ENCODE measurements at regions not wholly inside any gene's neighbourhood (a gene's known extent, or its start where the extent isn't known, plus 50 kb on each side); places are given as distances from the start of the nearest gene placed in this dataset.

GRCh38 chr7:131883769-131884168 is 327.3 kb upstream of the PODXL start:
- H3K27ac ChIP-seq (ENCODE audit: low read depth, low read length): no peak overlapping the region
- H3K27me3 ChIP-seq (ENCODE audit: insufficient read depth, low read length, poor library complexity): no peaks in the 10 kb centered on the region
- no peak overlapping the region for H3K4me3 ChIP-seq (ENCODE audit: low read length)
- no peak for DNase-seq
- H2BK15ac ChIP-seq (replicated peaks; ENCODE audit: low read depth): no peak overlapping the region
- no peak overlapping the region for H3K9ac ChIP-seq (ENCODE audit: low read length)
- H3K23ac ChIP-seq (ENCODE audit: low read length): no peak overlapping the region
- H3K79me2 ChIP-seq (ENCODE audit: control insufficient read depth, insufficient read depth, low read length): no peaks in the 10 kb centered on the region
- no peaks in the 10 kb centered on the region for H3K79me1 ChIP-seq (ENCODE audit: low read length)
- no peaks in the 10 kb centered on the region for H3K4me1 ChIP-seq (ENCODE audit: control insufficient read depth, low read depth, low read length)
- no peak overlapping the region for H3K56ac ChIP-seq (ENCODE audit: low read length)
- H2AK5ac ChIP-seq (ENCODE audit: low read length): no peak overlapping the region
- H2BK120ac ChIP-seq (ENCODE audit: low read depth, low read length): no peak overlapping the region
- no peaks in the 10 kb centered on the region for H3K36me3 ChIP-seq (ENCODE audit: control insufficient read depth, insufficient read depth, low read length)
- H4K5ac ChIP-seq (ENCODE audit: low read length): no peak overlapping the region
- no CpG with 5 or more reads among the region's 2 CpGs for WGBS (ENCODE audit: extremely low coverage, insufficient coverage, low lambda C conversion rate)
- no peak overlapping the region for H4K8ac ChIP-seq (ENCODE audit: low read depth, low read length)
- H2BK5ac ChIP-seq (ENCODE audit: low read length): no peak overlapping the region
- no peak overlapping the region for H3K4ac ChIP-seq (ENCODE audit: low read depth, low read length)
- H3K18ac ChIP-seq (ENCODE audit: low read length): no peak overlapping the region
- no peak overlapping the region for H3K4me2 ChIP-seq (ENCODE audit: low read length)

DNA sequence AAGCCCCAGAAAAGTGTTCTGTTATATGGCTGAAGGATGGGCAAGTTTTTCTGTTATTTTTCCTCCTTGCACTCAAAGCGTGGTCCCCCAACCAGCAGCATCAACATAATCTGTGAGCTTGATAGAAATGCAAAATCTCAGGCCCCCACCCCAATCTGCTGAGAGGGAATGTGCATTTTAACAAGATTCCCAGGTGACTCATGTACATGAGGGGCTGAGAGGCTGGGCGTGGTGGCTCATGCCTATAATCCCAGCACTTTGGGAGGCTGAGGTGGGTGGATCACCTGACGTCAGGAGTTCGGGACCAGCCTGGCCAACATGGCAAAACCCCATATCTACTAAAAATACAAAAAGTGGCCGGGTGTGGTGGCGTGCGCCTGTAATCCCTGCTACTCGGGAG is 326.8 kb upstream of the PODXL start:
- Histone ChIP-seq H3K9ac (ENCODE audit: low read length) (no peak overlapping the region), H3K27me3 (ENCODE audit: insufficient read depth, low read length, poor library complexity) (no peaks in the 10 kb centered on the region), H3K79me2 (ENCODE audit: control insufficient read depth, insufficient read depth, low read length) (no peaks in the 10 kb centered on the region), H3K79me1 (ENCODE audit: low read length) (no peaks in the 10 kb centered on the region), H4K8ac (ENCODE audit: low read depth, low read length) (no peak overlapping the region), H2BK15ac (replicated peaks; ENCODE audit: low read depth) (no peak overlapping the region), H3K27ac (ENCODE audit: low read depth, low read length) (no peak overlapping the region), H3K23ac (ENCODE audit: low read length) (no peak overlapping the region), H3K4me2 (ENCODE audit: low read length) (no peak overlapping the region), H3K4me3 (ENCODE audit: low read length) (no peak overlapping the region), H4K5ac (ENCODE audit: low read length) (no peak overlapping the region), H2BK120ac (ENCODE audit: low read depth, low read length) (no peak overlapping the region), H3K4ac (ENCODE audit: low read depth, low read length) (no peak overlapping the region), H2BK5ac (ENCODE audit: low read length) (no peak overlapping the region), H3K36me3 (ENCODE audit: control insufficient read depth, insufficient read depth, low read length) (no peaks in the 10 kb centered on the region), H3K18ac (ENCODE audit: low read length) (no peak overlapping the region), H3K56ac (ENCODE audit: low read length) (no peak overlapping the region), H3K4me1 (ENCODE audit: control insufficient read depth, low read depth, low read length) (no peaks in the 10 kb centered on the region), H2AK5ac (ENCODE audit: low read length) (no peak overlapping the region)
- no peak for DNase-seq
- WGBS (ENCODE audit: extremely low coverage, insufficient coverage, low lambda C conversion rate): no CpG with 5 or more reads among the region's 8 CpGs

DNA sequence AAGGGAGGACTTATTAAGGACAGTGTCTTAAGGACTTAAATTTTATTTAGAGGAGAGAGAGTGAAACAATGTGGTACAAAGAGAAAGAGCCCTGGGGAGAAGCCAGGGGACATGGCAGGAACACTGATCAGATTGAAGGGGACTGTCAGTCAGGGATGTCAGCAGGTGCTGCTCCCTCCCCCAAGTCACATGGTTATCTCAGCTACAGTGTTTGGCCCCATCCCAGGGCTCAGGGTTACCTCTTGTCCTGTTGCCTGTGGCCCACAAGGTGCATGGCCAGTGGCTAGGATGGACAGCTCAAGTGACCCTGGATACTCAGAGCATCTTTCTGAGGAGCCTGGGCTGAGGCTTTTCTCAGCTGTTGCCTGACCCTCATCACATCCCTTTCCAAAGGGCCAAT is 325.9 kb upstream of the PODXL start:
- no peak for DNase-seq
- Histone ChIP-seq H3K79me1 (ENCODE audit: low read length) (no peaks in the 10 kb centered on the region), H3K4me2 (ENCODE audit: low read length) (no peak overlapping the region), H3K4me1 (ENCODE audit: control insufficient read depth, low read depth, low read length) (no peaks in the 10 kb centered on the region), H2BK15ac (replicated peaks; ENCODE audit: low read depth) (no peak overlapping the region), H3K36me3 (ENCODE audit: control insufficient read depth, insufficient read depth, low read length) (no peaks in the 10 kb centered on the region), H3K9ac (ENCODE audit: low read length) (no peak overlapping the region), H3K18ac (ENCODE audit: low read length) (no peak overlapping the region), H2BK5ac (ENCODE audit: low read length) (no peak overlapping the region), H3K79me2 (ENCODE audit: control insufficient read depth, insufficient read depth, low read length) (no peaks in the 10 kb centered on the region), H3K27ac (ENCODE audit: low read depth, low read length) (no peak overlapping the region), H3K23ac (ENCODE audit: low read length) (no peak overlapping the region), H2AK5ac (ENCODE audit: low read length) (no peak overlapping the region), H4K5ac (ENCODE audit: low read length) (no peak overlapping the region), H4K8ac (ENCODE audit: low read depth, low read length) (no peak overlapping the region), H2BK120ac (ENCODE audit: low read depth, low read length) (no peak overlapping the region), H3K27me3 (ENCODE audit: insufficient read depth, low read length, poor library complexity) (no peaks in the 10 kb centered on the region), H3K56ac (ENCODE audit: low read length) (no peak overlapping the region), H3K4me3 (ENCODE audit: low read length) (no peak overlapping the region), H3K4ac (ENCODE audit: low read depth, low read length) (no peak overlapping the region)

GRCh38 chr7:131880078-131880477 is 323.6 kb upstream of the PODXL start:
- Histone ChIP-seq H3K23ac (ENCODE audit: low read length) (no peak overlapping the region), H3K27ac (ENCODE audit: low read depth, low read length) (no peak overlapping the region), H3K4me1 (ENCODE audit: control insufficient read depth, low read depth, low read length) (no peaks in the 10 kb centered on the region), H2BK15ac (replicated peaks; ENCODE audit: low read depth) (no peak overlapping the region), H3K79me2 (ENCODE audit: control insufficient read depth, insufficient read depth, low read length) (no peaks in the 10 kb centered on the region), H2BK120ac (ENCODE audit: low read depth, low read length) (no peak overlapping the region), H3K18ac (ENCODE audit: low read length) (no peak overlapping the region), H3K27me3 (ENCODE audit: insufficient read depth, low read length, poor library complexity) (no peaks in the 10 kb centered on the region), H4K5ac (ENCODE audit: low read length) (no peak overlapping the region), H3K36me3 (ENCODE audit: control insufficient read depth, insufficient read depth, low read length) (no peaks in the 10 kb centered on the region), H2BK5ac (ENCODE audit: low read length) (no peak overlapping the region), H3K79me1 (ENCODE audit: low read length) (no peaks in the 10 kb centered on the region), H3K4me2 (ENCODE audit: low read length) (no peak overlapping the region), H4K8ac (ENCODE audit: low read depth, low read length) (no peak overlapping the region), H3K9ac (ENCODE audit: low read length) (no peak overlapping the region), H3K56ac (ENCODE audit: low read length) (no peak overlapping the region), H3K4me3 (ENCODE audit: low read length) (no peak overlapping the region), H2AK5ac (ENCODE audit: low read length) (no peak overlapping the region), H3K4ac (ENCODE audit: low read depth, low read length) (no peak overlapping the region)
- no CpG with 5 or more reads among the region's 2 CpGs for WGBS (ENCODE audit: extremely low coverage, insufficient coverage, low lambda C conversion rate)
- no peak for DNase-seq

- no peaks in the 10 kb centered on the region for H3K36me3 ChIP-seq (ENCODE audit: control insufficient read depth, insufficient read depth, low read length)
- H3K4ac ChIP-seq (ENCODE audit: low read depth, low read length): no peak overlapping the region
- H2BK15ac ChIP-seq (replicated peaks; ENCODE audit: low read depth): no peak overlapping the region
- H3K56ac ChIP-seq (ENCODE audit: low read length): no peak overlapping the region
- no peak for DNase-seq
- no peaks in the 10 kb centered on the region for H3K27me3 ChIP-seq (ENCODE audit: insufficient read depth, low read length, poor library complexity)
- H3K18ac ChIP-seq (ENCODE audit: low read length): no peak overlapping the region
- WGBS (ENCODE audit: extremely low coverage, insufficient coverage, low lambda C conversion rate): no CpG with 5 or more reads among the region's 4 CpGs
- no peak overlapping the region for H2BK120ac ChIP-seq (ENCODE audit: low read depth, low read length)
- no peaks in the 10 kb centered on the region for H3K79me2 ChIP-seq (ENCODE audit: control insufficient read depth, insufficient read depth, low read length)
- no peak overlapping the region for H3K4me3 ChIP-seq (ENCODE audit: low read length)
- no peak overlapping the region for H3K23ac ChIP-seq (ENCODE audit: low read length)
- no peak overlapping the region for H2AK5ac ChIP-seq (ENCODE audit: low read length)
- H3K79me1 ChIP-seq (ENCODE audit: low read length): no peaks in the 10 kb centered on the region
- no peak overlapping the region for H3K27ac ChIP-seq (ENCODE audit: low read depth, low read length)
- no peak overlapping the region for H2BK5ac ChIP-seq (ENCODE audit: low read length)
- H3K4me2 ChIP-seq (ENCODE audit: low read length): no peak overlapping the region
- no peaks in the 10 kb centered on the region for H3K4me1 ChIP-seq (ENCODE audit: control insufficient read depth, low read depth, low read length)
- no peak overlapping the region for H4K5ac ChIP-seq (ENCODE audit: low read length)
- H3K9ac ChIP-seq (ENCODE audit: low read length): no peak overlapping the region
- no peak overlapping the region for H4K8ac ChIP-seq (ENCODE audit: low read depth, low read length)
Measured at GRCh38 chr7:131879424-131879823, 323.0 kb upstream of the PODXL start.

DNA sequence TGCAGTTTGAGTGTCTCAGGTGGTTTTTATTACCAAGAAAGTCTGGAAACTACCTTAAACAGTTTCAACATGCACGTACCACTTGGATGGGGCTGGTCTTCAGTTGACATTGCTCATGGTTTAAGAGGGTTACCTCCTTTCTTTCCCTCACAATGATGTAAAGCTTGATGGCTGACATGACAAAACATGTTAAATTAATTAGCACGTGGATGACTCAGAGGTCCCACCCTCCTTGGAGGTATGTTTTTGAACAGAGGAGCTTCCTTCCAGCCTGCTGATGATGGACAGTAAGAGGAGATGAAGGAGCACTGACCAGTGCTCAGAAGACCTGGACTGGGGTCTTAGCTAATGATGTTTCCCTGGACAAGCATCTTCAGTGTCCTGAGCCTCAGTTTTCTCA is 322.3 kb upstream of the PODXL start:
- H3K27ac ChIP-seq (ENCODE audit: low read depth, low read length): no peak overlapping the region
- H2BK15ac ChIP-seq (replicated peaks; ENCODE audit: low read depth): no peak overlapping the region
- no peak overlapping the region for H3K9ac ChIP-seq (ENCODE audit: low read length)
- H3K4me1 ChIP-seq (ENCODE audit: control insufficient read depth, low read depth, low read length): no peaks in the 10 kb centered on the region
- no peaks in the 10 kb centered on the region for H3K79me1 ChIP-seq (ENCODE audit: low read length)
- no peak overlapping the region for H3K23ac ChIP-seq (ENCODE audit: low read length)
- H3K79me2 ChIP-seq (ENCODE audit: control insufficient read depth, insufficient read depth, low read length): no peaks in the 10 kb centered on the region
- no peak overlapping the region for H3K4ac ChIP-seq (ENCODE audit: low read depth, low read length)
- no peak overlapping the region for H3K18ac ChIP-seq (ENCODE audit: low read length)
- no peak overlapping the region for H3K4me2 ChIP-seq (ENCODE audit: low read length)
- no peak overlapping the region for H4K8ac ChIP-seq (ENCODE audit: low read depth, low read length)
- DNase-seq: no peak
- H2BK120ac ChIP-seq (ENCODE audit: low read depth, low read length): no peak overlapping the region
- H3K4me3 ChIP-seq (ENCODE audit: low read length): no peak overlapping the region
- no peak overlapping the region for H2AK5ac ChIP-seq (ENCODE audit: low read length)
- H2BK5ac ChIP-seq (ENCODE audit: low read length): no peak overlapping the region
- no peaks in the 10 kb centered on the region for H3K27me3 ChIP-seq (ENCODE audit: insufficient read depth, low read length, poor library complexity)
- H3K56ac ChIP-seq (ENCODE audit: low read length): no peak overlapping the region
- no peaks in the 10 kb centered on the region for H3K36me3 ChIP-seq (ENCODE audit: control insufficient read depth, insufficient read depth, low read length)
- WGBS (ENCODE audit: extremely low coverage, insufficient coverage, low lambda C conversion rate): no CpG with 5 or more reads among the region's 2 CpGs
- H4K5ac ChIP-seq (ENCODE audit: low read length): no peak overlapping the region

All from mesendoderm (in vitro differentiated cells).